ENCODE measurements at regions not wholly inside any gene's neighbourhood (a gene's known extent, or its start where the extent isn't known, plus 50 kb on each side); places are given as distances from the start of the nearest gene placed in this dataset.

- no peak for DNase-seq (ENCODE audit: extremely low read depth in 1 of 2, low read depth in 1 of 2)
Observed at GRCh38 chr6:129778793-129779192, 68.8 kb upstream of the ARHGAP18 start.

GRCh38 chr6:129777371-129777770 lies 67.4 kb upstream of the ARHGAP18 start:
- DNase-seq (ENCODE audit: extremely low read depth in 1 of 2, low read depth in 1 of 2) = no peak

GRCh38 chr6:129776542-129777330 lies 66.8 kb upstream of the ARHGAP18 start:
- no peak for DNase-seq (ENCODE audit: extremely low read depth in 1 of 2, low read depth in 1 of 2)

GRCh38 chr6:129774697-129775447 lies 64.9 kb upstream of the ARHGAP18 start:
- DNase-seq (ENCODE audit: extremely low read depth in 1 of 2, low read depth in 1 of 2) = peak; percentile 8 to 15

GRCh38 chr6:129773304-129773703 lies 63.3 kb upstream of the ARHGAP18 start:
- no peak for DNase-seq (ENCODE audit: extremely low read depth in 1 of 2, low read depth in 1 of 2)

GRCh38 chr6:129771678-129772077 lies 61.7 kb upstream of the ARHGAP18 start:
- DNase-seq (ENCODE audit: extremely low read depth in 1 of 2, low read depth in 1 of 2) = no peak

GRCh38 chr6:129767776-129768485 lies 58.0 kb upstream of the ARHGAP18 start:
- DNase-seq (ENCODE audit: extremely low read depth in 1 of 2, low read depth in 1 of 2) = no peak

GRCh38 chr6:129766959-129767728 lies 57.2 kb upstream of the ARHGAP18 start:
- peak in 1 of 2 donors; percentile 23 for DNase-seq (ENCODE audit: extremely low read depth in 1 of 2, low read depth in 1 of 2)

GRCh38 chr6:129764761-129765407 lies 54.9 kb upstream of the ARHGAP18 start:
- DNase-seq (ENCODE audit: extremely low read depth in 1 of 2, low read depth in 1 of 2) = no peak

- DNase-seq (ENCODE audit: extremely low read depth in 1 of 2, low read depth in 1 of 2) = no peak
Observed at GRCh38 chr6:129759796-129760605, 50.0 kb upstream of the ARHGAP18 start.
